Activated CD4-positive, alpha-beta T cell treated with anti-CD3 and anti-CD28 coated beads, Interleukin-2, amount 10 ng/mL, durations not matched to agents 24 days and 14 days (primary cell): ENCODE measurements at regions not wholly inside any gene's neighbourhood (a gene's known extent, or its start where the extent isn't known, plus 50 kb on each side); places are given as distances from the start of the nearest gene placed in this dataset.

ENCODE experiments used
- DNase-seq: peaks from one replicate; pipeline ENCODE4 v3.0.0; 2022
- H3K27ac Mint-ChIP-seq: one replicate; pipeline ENCODE4 v1.8.0; 2022; ENCODE audit warnings: mild to moderate bottlenecking, mixed read lengths
- H3K27me3 Mint-ChIP-seq: one replicate; pipeline ENCODE4 v1.8.0; 2022; ENCODE audit warnings: mixed read lengths
- H3K36me3 Mint-ChIP-seq: one replicate; pipeline ENCODE4 v1.8.0; 2022; ENCODE audit warnings: low read depth, mild to moderate bottlenecking, mixed read lengths
- H3K4me1 Mint-ChIP-seq: one replicate; pipeline ENCODE4 v1.8.0; 2021; ENCODE audit warnings: mixed read lengths
- H3K4me3 Mint-ChIP-seq: one replicate; pipeline ENCODE4 v1.8.0; 2022; ENCODE audit warnings: mild to moderate bottlenecking, moderate library complexity, mixed read lengths
- H3K9me3 Mint-ChIP-seq: one replicate; pipeline ENCODE4 v1.8.0; 2021; ENCODE audit warnings: mixed read lengths
- intact Hi-C: fragments of 100-400 bp; cut with micrococcal nuclease; formaldehyde crosslinking; loops from one replicate; pipeline ENCODE4 v1.15.1; 2023

GRCh38 chr7:126378642-126379041 is 874.1 kb downstream of the GRM8 start:
- H3K4me3 Mint-ChIP-seq, result no peak overlapping the region
- intact Hi-C loops, result no loop called here

GRCh38 chr7:126370038-126370668 is 882.6 kb downstream of the GRM8 start:
- Mint-ChIP-seq H3K27me3 (no peaks in the 10 kb centered on the region), H3K4me3 (no peak overlapping the region), H3K9me3 (peaks cover 3% of the 10 kb centered on the region), H3K27ac (no peak overlapping the region), H3K4me1 (no peaks in the 10 kb centered on the region), H3K36me3 (no peaks in the 10 kb centered on the region)
- intact Hi-C loops, result no loop called here
- DNase-seq, result no peak

More at GRCh38 chr7:126378642-126379041, 874.1 kb downstream of the GRM8 start:
- H3K27me3 Mint-ChIP-seq, result no peaks in the 10 kb centered on the region
- no peaks in the 10 kb centered on the region for H3K36me3 Mint-ChIP-seq
- no peaks in the 10 kb centered on the region for H3K4me1 Mint-ChIP-seq
- H3K27ac Mint-ChIP-seq, result no peak overlapping the region
- no peaks in the 10 kb centered on the region for H3K9me3 Mint-ChIP-seq
- no peak for DNase-seq

GRCh38 chr7:126362746-126363145 is 890.0 kb downstream of the GRM8 start:
- no peaks in the 10 kb centered on the region for H3K36me3 Mint-ChIP-seq

GRCh38 chr7:126361183-126361582 is 891.6 kb downstream of the GRM8 start:
- Mint-ChIP-seq H3K36me3 (no peaks in the 10 kb centered on the region), H3K4me1 (no peaks in the 10 kb centered on the region), H3K9me3 (peaks cover 4% of the 10 kb centered on the region), H3K27ac (no peak overlapping the region), H3K4me3 (no peak overlapping the region), H3K27me3 (no peaks in the 10 kb centered on the region)
- DNase-seq, result no peak
- intact Hi-C loops, result no loop called here

More at GRCh38 chr7:126362746-126363145, 890.0 kb downstream of the GRM8 start:
- no peak overlapping the region for H3K27ac Mint-ChIP-seq
- no peaks in the 10 kb centered on the region for H3K4me1 Mint-ChIP-seq
- intact Hi-C loops, result no loop called here
- no peak for DNase-seq
- H3K4me3 Mint-ChIP-seq, result no peak overlapping the region
- peaks cover 6% of the 10 kb centered on the region for H3K9me3 Mint-ChIP-seq
- no peaks in the 10 kb centered on the region for H3K27me3 Mint-ChIP-seq

GRCh38 chr7:126339813-126340212 is 912.9 kb downstream of the GRM8 start:
- Mint-ChIP-seq H3K4me3 (no peak overlapping the region), H3K9me3 (no peaks in the 10 kb centered on the region), H3K4me1 (no peaks in the 10 kb centered on the region), H3K27ac (no peak overlapping the region), H3K27me3 (no peaks in the 10 kb centered on the region), H3K36me3 (no peaks in the 10 kb centered on the region)
- intact Hi-C loops, result no loop called here
- no peak for DNase-seq

GRCh38 chr7:126305671-126306070 is 947.1 kb downstream of the GRM8 start:
- intact Hi-C loops, result no loop called here
- H3K4me1 Mint-ChIP-seq, result no peaks in the 10 kb centered on the region
- no peak for DNase-seq
- no peak overlapping the region for H3K27ac Mint-ChIP-seq
- H3K27me3 Mint-ChIP-seq, result no peaks in the 10 kb centered on the region
- H3K9me3 Mint-ChIP-seq, result no peaks in the 10 kb centered on the region
- no peak overlapping the region for H3K4me3 Mint-ChIP-seq
- no peaks in the 10 kb centered on the region for H3K36me3 Mint-ChIP-seq

- H3K27ac Mint-ChIP-seq, result no peak overlapping the region
These were observed 948.8 kb downstream of the GRM8 start for GRCh38 chr7:126303926-126304325.

GRCh38 chr7:126302639-126303038 is 950.1 kb downstream of the GRM8 start:
- Mint-ChIP-seq H3K4me3 (no peak overlapping the region), H3K4me1 (no peaks in the 10 kb centered on the region), H3K27ac (no peak overlapping the region), H3K9me3 (no peaks in the 10 kb centered on the region), H3K27me3 (no peaks in the 10 kb centered on the region), H3K36me3 (no peaks in the 10 kb centered on the region)
- DNase-seq, result no peak
- intact Hi-C loops, result no loop called here

More at GRCh38 chr7:126303926-126304325, 948.8 kb downstream of the GRM8 start:
- Mint-ChIP-seq H3K4me3 (no peak overlapping the region), H3K36me3 (no peaks in the 10 kb centered on the region), H3K27me3 (no peaks in the 10 kb centered on the region), H3K9me3 (no peaks in the 10 kb centered on the region), H3K4me1 (no peaks in the 10 kb centered on the region)
- DNase-seq, result no peak
- intact Hi-C loops, result no loop called here

- intact Hi-C loops, result no loop called here
- Mint-ChIP-seq H3K9me3 (peaks cover 4% of the 10 kb centered on the region), H3K4me3 (no peak overlapping the region), H3K36me3 (no peaks in the 10 kb centered on the region), H3K27ac (no peak overlapping the region), H3K4me1 (no peaks in the 10 kb centered on the region), H3K27me3 (no peaks in the 10 kb centered on the region)
- DNase-seq, result no peak
These were observed 966.4 kb downstream of the GRM8 start for GRCh38 chr7:126286317-126286716.

GRCh38 chr7:126236261-126236660 is 1016.5 kb downstream of the GRM8 start:
- no peak for DNase-seq
- no peaks in the 10 kb centered on the region for H3K36me3 Mint-ChIP-seq
- H3K9me3 Mint-ChIP-seq, result peaks cover 5% of the 10 kb centered on the region
- no peaks in the 10 kb centered on the region for H3K27me3 Mint-ChIP-seq
- intact Hi-C loops, result no loop called here
- H3K27ac Mint-ChIP-seq, result no peak overlapping the region
- no peak overlapping the region for H3K4me3 Mint-ChIP-seq
- H3K4me1 Mint-ChIP-seq, result no peaks in the 10 kb centered on the region

GRCh38 chr7:126228356-126229061 is 1024.2 kb downstream of the GRM8 start:
- no peaks in the 10 kb centered on the region for H3K36me3 Mint-ChIP-seq

GRCh38 chr7:126227643-126228042 is 1025.1 kb downstream of the GRM8 start:
- no peak for DNase-seq
- no peaks in the 10 kb centered on the region for H3K27me3 Mint-ChIP-seq
- no peak overlapping the region for H3K27ac Mint-ChIP-seq
- H3K4me1 Mint-ChIP-seq, result no peaks in the 10 kb centered on the region
- H3K9me3 Mint-ChIP-seq, result no peaks in the 10 kb centered on the region
- H3K36me3 Mint-ChIP-seq, result no peaks in the 10 kb centered on the region
- no peak overlapping the region for H3K4me3 Mint-ChIP-seq
- intact Hi-C loops, result no loop called here

More at GRCh38 chr7:126228356-126229061, 1024.2 kb downstream of the GRM8 start:
- Mint-ChIP-seq H3K27me3 (no peaks in the 10 kb centered on the region), H3K4me1 (no peaks in the 10 kb centered on the region), H3K4me3 (no peak overlapping the region), H3K9me3 (no peaks in the 10 kb centered on the region), H3K27ac (no peak overlapping the region)
- intact Hi-C loops, result no loop called here
- no peak for DNase-seq

GRCh38 chr7:126227055-126227454 is 1025.7 kb downstream of the GRM8 start:
- Mint-ChIP-seq H3K9me3 (no peaks in the 10 kb centered on the region), H3K4me1 (no peaks in the 10 kb centered on the region), H3K27ac (no peak overlapping the region), H3K27me3 (no peaks in the 10 kb centered on the region), H3K4me3 (no peak overlapping the region), H3K36me3 (no peaks in the 10 kb centered on the region)
- DNase-seq, result no peak
- intact Hi-C loops, result no loop called here

- no peak for DNase-seq
- peaks cover 4% of the 10 kb centered on the region for H3K9me3 Mint-ChIP-seq
- H3K36me3 Mint-ChIP-seq, result no peaks in the 10 kb centered on the region
- H3K4me3 Mint-ChIP-seq, result no peak overlapping the region
- intact Hi-C loops, result no loop called here
- no peak overlapping the region for H3K27ac Mint-ChIP-seq
- H3K4me1 Mint-ChIP-seq, result no peaks in the 10 kb centered on the region
- H3K27me3 Mint-ChIP-seq, result no peaks in the 10 kb centered on the region
These were observed 1029.0 kb downstream of the GRM8 start for GRCh38 chr7:126223729-126224128.
